ENCODE measurements at regions not wholly inside any gene's neighbourhood (a gene's known extent, or its start where the extent isn't known, plus 50 kb on each side); places are given as distances from the start of the nearest gene placed in this dataset.

DNA sequence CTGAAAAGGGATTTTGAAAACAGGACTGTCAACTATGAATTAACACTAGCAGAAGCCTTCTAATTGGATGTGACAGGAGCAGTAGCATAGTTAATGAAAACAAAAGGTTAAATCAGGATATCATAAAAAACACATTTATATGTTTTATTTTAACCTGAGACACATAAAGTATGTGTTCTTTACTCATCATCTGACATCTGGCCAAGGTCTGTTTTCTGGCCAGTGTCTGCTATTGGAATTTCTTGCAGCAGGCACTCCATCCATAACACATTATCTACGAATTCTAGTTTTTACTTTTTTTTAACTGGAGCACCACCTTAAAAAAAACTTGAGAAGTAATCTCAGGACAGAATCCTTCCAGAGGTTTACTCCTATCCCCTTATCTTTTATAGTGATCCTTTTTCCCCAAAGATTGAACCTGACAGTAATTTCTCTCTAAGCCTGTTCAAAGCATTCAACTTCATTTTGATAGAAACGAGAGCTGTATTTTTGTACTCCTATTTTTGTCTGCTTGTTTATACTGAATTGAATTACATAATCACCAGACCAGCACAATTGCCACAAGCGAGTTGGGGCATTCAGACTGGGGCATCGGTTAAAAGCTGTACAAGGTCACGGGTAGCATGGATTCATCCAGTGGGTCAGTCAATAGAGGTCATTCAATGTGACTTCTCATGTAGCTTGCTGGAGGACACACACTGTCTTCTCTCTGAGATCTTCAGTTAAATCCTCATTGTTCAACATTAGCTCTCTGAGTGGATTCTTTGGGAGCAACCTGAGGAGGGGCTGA lies 205.6 kb upstream of the CLINT1 start:
- ATAC-seq (ENCODE audit: insufficient read depth, low FRiP score) (no peak), DNase-seq (no peak)
- no peaks in the 10 kb centered on the region for H3K9me3 ChIP-seq (ENCODE audit: control insufficient read depth in 4 of 4, insufficient read depth in 3 of 4, low read length in 3 of 4)
- TF ChIP-seq, protein P1, sequence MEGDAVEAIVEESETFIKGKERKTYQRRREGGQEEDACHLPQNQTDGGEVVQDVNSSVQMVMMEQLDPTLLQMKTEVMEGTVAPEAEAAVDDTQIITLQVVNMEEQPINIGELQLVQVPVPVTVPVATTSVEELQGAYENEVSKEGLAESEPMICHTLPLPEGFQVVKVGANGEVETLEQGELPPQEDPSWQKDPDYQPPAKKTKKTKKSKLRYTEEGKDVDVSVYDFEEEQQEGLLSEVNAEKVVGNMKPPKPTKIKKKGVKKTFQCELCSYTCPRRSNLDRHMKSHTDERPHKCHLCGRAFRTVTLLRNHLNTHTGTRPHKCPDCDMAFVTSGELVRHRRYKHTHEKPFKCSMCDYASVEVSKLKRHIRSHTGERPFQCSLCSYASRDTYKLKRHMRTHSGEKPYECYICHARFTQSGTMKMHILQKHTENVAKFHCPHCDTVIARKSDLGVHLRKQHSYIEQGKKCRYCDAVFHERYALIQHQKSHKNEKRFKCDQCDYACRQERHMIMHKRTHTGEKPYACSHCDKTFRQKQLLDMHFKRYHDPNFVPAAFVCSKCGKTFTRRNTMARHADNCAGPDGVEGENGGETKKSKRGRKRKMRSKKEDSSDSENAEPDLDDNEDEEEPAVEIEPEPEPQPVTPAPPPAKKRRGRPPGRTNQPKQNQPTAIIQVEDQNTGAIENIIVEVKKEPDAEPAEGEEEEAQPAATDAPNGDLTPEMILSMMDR (IDR thresholded peaks at IDR 0.05; ENCODE audit: control extremely low read depth, extremely low read depth), result no peak
- H3K9ac ChIP-seq (ENCODE audit: insufficient read depth in 1 of 2, low read length in 2 of 2), result no peak overlapping the region
- no peaks in the 10 kb centered on the region for H3K27me3 ChIP-seq (ENCODE audit: control insufficient read depth in 3 of 3, insufficient read depth in 3 of 3, low read length in 2 of 3)
- 59 to 78% methylated on average over 5 of the region's 5 CpGs for WGBS, 2 donors
- H3K36me3 ChIP-seq (ENCODE audit: control insufficient read depth in 4 of 4, insufficient read depth in 4 of 4, low read length in 4 of 4), result no peaks in the 10 kb centered on the region
- no peak overlapping the region for H3K4me3 ChIP-seq
- peaks cover 0 to 3% (median 0%) of the 10 kb centered on the region in 5 donors for H3K4me1 ChIP-seq (ENCODE audit: control insufficient read depth in 5 of 5, insufficient read depth in 5 of 5, low read length in 5 of 5)
- H3K27ac ChIP-seq (ENCODE audit: low read depth in 1 of 2, low read length in 1 of 2), result no peak overlapping the region

DNA sequence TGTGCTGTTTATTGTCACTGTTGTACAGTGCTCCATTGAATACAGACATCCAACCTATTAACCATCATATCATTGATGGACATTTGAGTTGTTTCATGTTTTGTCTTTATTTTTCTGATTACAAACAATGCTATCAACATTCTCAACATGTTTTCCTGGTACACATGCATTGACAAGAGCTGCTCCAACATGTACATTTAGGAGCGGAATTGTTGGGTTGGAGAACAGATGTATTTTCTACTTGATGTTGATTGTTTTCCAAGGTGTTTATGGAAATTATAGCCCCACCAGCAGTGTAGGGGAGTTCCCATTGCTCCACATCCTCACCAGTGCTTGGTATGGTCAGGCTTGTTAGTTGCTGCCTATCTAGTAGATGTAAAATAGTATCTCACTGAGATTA lies 204.1 kb upstream of the CLINT1 start:
- Histone ChIP-seq H3K9me3 (ENCODE audit: control insufficient read depth in 4 of 4, insufficient read depth in 3 of 4, low read length in 3 of 4) (no peaks in the 10 kb centered on the region), H3K27ac (ENCODE audit: low read depth in 1 of 2, low read length in 1 of 2) (no peak overlapping the region), H3K36me3 (ENCODE audit: control insufficient read depth in 4 of 4, insufficient read depth in 4 of 4, low read length in 4 of 4) (no peaks in the 10 kb centered on the region), H3K4me1 (ENCODE audit: control insufficient read depth in 5 of 5, insufficient read depth in 5 of 5, low read length in 5 of 5) (peaks cover 0 to 1% (median 0%) of the 10 kb centered on the region in 5 donors), H3K4me3 (no peak overlapping the region), H3K9ac (ENCODE audit: insufficient read depth in 1 of 2, low read length in 2 of 2) (no peak overlapping the region), H3K27me3 (ENCODE audit: control insufficient read depth in 3 of 3, insufficient read depth in 3 of 3, low read length in 2 of 3) (no peaks in the 10 kb centered on the region)
- TF ChIP-seq, protein P1 (IDR thresholded peaks at IDR 0.05; ENCODE audit: control extremely low read depth, extremely low read depth), result no peak
- no peak for ATAC-seq (ENCODE audit: insufficient read depth, low FRiP score)
- no peak for DNase-seq
- WGBS, 2 donors, result 93 to 100% methylated on average over 1 of the region's 1 CpG

DNA sequence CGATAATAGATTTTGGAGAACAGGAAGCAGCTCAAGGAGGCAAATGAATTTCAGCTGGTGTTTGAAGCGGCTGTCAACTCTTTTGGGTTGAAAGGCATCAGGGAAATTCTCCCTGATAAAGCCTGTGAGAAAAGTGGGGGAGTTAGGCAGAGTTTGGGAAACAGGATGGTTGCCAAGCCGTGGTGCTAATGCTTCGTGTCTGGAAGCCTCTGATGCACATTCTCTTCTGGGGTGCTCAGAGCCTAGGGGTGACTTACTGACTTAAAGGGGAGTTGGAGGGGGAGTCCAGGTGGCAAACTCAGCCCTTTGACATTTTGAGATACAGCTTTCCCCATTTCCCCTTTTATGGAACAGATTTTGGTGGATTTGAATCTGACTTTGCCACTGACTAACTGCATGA lies 202.5 kb upstream of the CLINT1 start:
- no peak for ATAC-seq (ENCODE audit: insufficient read depth, low FRiP score)
- TF ChIP-seq, protein P1 (IDR thresholded peaks at IDR 0.05; ENCODE audit: control extremely low read depth, extremely low read depth), result no peak
- Histone ChIP-seq H3K27me3 (ENCODE audit: control insufficient read depth in 3 of 3, insufficient read depth in 3 of 3, low read length in 2 of 3) (no peaks in the 10 kb centered on the region), H3K36me3 (ENCODE audit: control insufficient read depth in 4 of 4, insufficient read depth in 4 of 4, low read length in 4 of 4) (no peaks in the 10 kb centered on the region), H3K4me3 (no peak overlapping the region), H3K4me1 (ENCODE audit: control insufficient read depth in 5 of 5, insufficient read depth in 5 of 5, low read length in 5 of 5) (peaks cover 0 to 1% (median 0%) of the 10 kb centered on the region in 5 donors), H3K9ac (ENCODE audit: insufficient read depth in 1 of 2, low read length in 2 of 2) (no peak overlapping the region), H3K27ac (ENCODE audit: low read depth in 1 of 2, low read length in 1 of 2) (no peak overlapping the region), H3K9me3 (ENCODE audit: control insufficient read depth in 4 of 4, insufficient read depth in 3 of 4, low read length in 3 of 4) (no peaks in the 10 kb centered on the region)
- WGBS, 2 donors, result 83 to 86% methylated on average over 4 of the region's 4 CpGs
- no peak for DNase-seq

All from lung (tissue), 11 donors.